NB4 (cell line): ENCODE measurements at regions not wholly inside any gene's neighbourhood (a gene's known extent, or its start where the extent isn't known, plus 50 kb on each side); places are given as distances from the start of the nearest gene placed in this dataset.

Experiments
- POLR2A ChIP-seq: IDR thresholded peaks from 2 replicates; pipeline ENCODE4 v1.6.1; 2011; ENCODE audit warnings: mild to moderate bottlenecking; ENCODE audit not compliant: insufficient read length; ENCODE audit errors: extremely low read depth
- TF ChIP-seq, protein P1 (sequence below): IDR thresholded peaks from one replicate; pipeline ENCODE4 v1.5.1; 2012; ENCODE audit warnings: low read depth, low read length

DNA sequence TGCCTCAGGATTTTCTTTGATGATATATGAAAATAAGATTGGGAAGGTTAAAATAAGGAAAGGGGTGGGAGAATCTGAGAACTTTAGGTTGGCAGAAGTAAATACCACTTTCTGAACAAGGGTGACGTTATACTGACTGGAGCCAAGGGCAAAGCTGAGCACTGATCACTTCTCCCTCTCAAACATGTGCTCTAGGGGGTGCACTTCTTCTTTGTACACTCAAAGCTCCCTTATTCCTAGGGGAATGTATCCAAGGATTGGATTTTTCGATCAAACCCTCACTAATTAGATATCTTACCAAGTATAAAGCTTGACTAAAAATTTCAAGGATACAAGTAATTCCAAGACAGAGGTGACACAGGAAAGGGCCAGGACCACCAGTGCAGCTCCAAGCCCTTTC lies 243.9 kb upstream of the UMPS start:
- TF ChIP-seq, protein P1, sequence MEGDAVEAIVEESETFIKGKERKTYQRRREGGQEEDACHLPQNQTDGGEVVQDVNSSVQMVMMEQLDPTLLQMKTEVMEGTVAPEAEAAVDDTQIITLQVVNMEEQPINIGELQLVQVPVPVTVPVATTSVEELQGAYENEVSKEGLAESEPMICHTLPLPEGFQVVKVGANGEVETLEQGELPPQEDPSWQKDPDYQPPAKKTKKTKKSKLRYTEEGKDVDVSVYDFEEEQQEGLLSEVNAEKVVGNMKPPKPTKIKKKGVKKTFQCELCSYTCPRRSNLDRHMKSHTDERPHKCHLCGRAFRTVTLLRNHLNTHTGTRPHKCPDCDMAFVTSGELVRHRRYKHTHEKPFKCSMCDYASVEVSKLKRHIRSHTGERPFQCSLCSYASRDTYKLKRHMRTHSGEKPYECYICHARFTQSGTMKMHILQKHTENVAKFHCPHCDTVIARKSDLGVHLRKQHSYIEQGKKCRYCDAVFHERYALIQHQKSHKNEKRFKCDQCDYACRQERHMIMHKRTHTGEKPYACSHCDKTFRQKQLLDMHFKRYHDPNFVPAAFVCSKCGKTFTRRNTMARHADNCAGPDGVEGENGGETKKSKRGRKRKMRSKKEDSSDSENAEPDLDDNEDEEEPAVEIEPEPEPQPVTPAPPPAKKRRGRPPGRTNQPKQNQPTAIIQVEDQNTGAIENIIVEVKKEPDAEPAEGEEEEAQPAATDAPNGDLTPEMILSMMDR, result no peak
- TF ChIP-seq POLR2A, result no peak
